K562 (cell line): ENCODE measurements at regions not wholly inside any gene's neighbourhood (a gene's known extent, or its start where the extent isn't known, plus 50 kb on each side); places are given as distances from the start of the nearest gene placed in this dataset.
A peak's percentile ranks its signal among the peaks of the same experiment; 100 is the strongest.

Source experiments
- ATAC-seq: fragments of 200-7000 bp; cut with Tn5 transposase; 3 replicates; pipeline ENCODE4 v1.9.1; 2020; ENCODE audit warnings: moderate library complexity
- BruUV-seq: library from RNA; stranded (reverse); fragments of 400-500 nt; replicated peaks from 2 replicates; lab custom pipeline; 2021; lab: Mats Ljungman, UMichigan
- CTCF ChIA-PET: fragments of 300-600 bp; formaldehyde crosslinking; extraction: SDS; loops from one replicate; lab custom pipeline; 2021; ENCODE audit warnings: low intra/inter-chr PET ratio; lab: Yijun Ruan, JAX
- POLR2A ChIA-PET: fragments of 300-600, 350-650 bp; sonication (Branson Sonifier 250); formaldehyde crosslinking; extraction: SDS; loops from one replicate; lab custom pipeline; 2021; ENCODE audit warnings: antibody characterized with exemption, inconsistent platforms; lab: Yijun Ruan, JAX
- DNase-seq, 4 experiments: peaks; one replicate each; pipeline versions ENCODE4 v3.0.0 to v3.0.0-alpha.2; 2011 to 2018; ENCODE audit warnings: low spot score in 3 of 4, mixed read lengths in 3 of 4; ENCODE audit errors: extremely low read depth in 1 of 4
- FAIRE-seq: peaks from 2 replicates; lab custom pipeline; 2011; peaks lifted over from hg19 to GRCh38; lab: Jason Lieb, UNC
- H2AFZ ChIP-seq: 2 replicates; pipeline ENCODE4 v1.6.0; 2011; ENCODE audit warnings: low read depth, low read length, control low read depth, inconsistent platforms
- H3K27ac ChIP-seq: fragments of 200-600 bp; 3 replicates; pipeline ENCODE4 v1.8.0; 2011; ENCODE audit warnings: low read depth, mild to moderate bottlenecking, control low read depth, inconsistent platforms, low read length, moderate library complexity, mixed read lengths; ENCODE audit errors: extremely low read depth
- H3K27me3 ChIP-seq, 2 experiments: fragments of 300-600 bp in 1 of 2; 2 replicates in 1 of 2; 3 replicates in 1 of 2; pipeline versions ENCODE4 v1.6.0 to v1.8.0; 2011; ENCODE audit warnings: inconsistent platforms in 2 of 2, low read length in 2 of 2, mild to moderate bottlenecking in 1 of 2, mixed read lengths in 1 of 2, moderate library complexity in 1 of 2; ENCODE audit not compliant: control insufficient read depth in 2 of 2, insufficient read depth in 2 of 2
- H3K36me3 ChIP-seq: fragments of 300-600 bp; 3 replicates; pipeline ENCODE4 v1.8.0; 2011; ENCODE audit warnings: mild to moderate bottlenecking, low read length, inconsistent platforms; ENCODE audit not compliant: control insufficient read depth, insufficient read depth
- H3K4me1 ChIP-seq, 2 experiments: fragments of 200-600 bp in 1 of 2; replicated peaks in 1 of 2; 2 replicates in 1 of 2; 3 replicates in 1 of 2; pipeline versions ENCODE4 v1.5.1 to v1.8.0; 2011; ENCODE audit warnings: inconsistent platforms in 2 of 2, low read length in 2 of 2, mild to moderate bottlenecking in 1 of 2, mixed read lengths in 1 of 2, moderate library complexity in 1 of 2; ENCODE audit not compliant: control insufficient read depth in 2 of 2, insufficient read depth in 2 of 2
- H3K4me2 ChIP-seq: 2 replicates; pipeline ENCODE4 v1.6.1; 2011; ENCODE audit warnings: low read length, control low read depth, inconsistent platforms, mixed read lengths; ENCODE audit not compliant: insufficient read depth
- H3K4me3 ChIP-seq: fragments of 200-600 bp; sonication (generic), shearing (Covaris generic); 2 replicates; pipeline ENCODE4 v1.5.1; 2016; ENCODE audit warnings: control low read depth, inconsistent platforms
- H3K79me2 ChIP-seq: fragments of 200-600 bp; 3 replicates; pipeline ENCODE4 v1.8.0; 2011; ENCODE audit warnings: low read length, inconsistent platforms; ENCODE audit not compliant: control insufficient read depth, insufficient read depth
- H3K9ac ChIP-seq, 2 experiments: 2 replicates each; pipeline versions ENCODE4 v1.6.0 to v1.6.1; 2011; ENCODE audit warnings: low read depth in 2 of 2, low read length in 2 of 2, control low read depth in 1 of 2, inconsistent platforms in 1 of 2, mild to moderate bottlenecking in 1 of 2, mixed read lengths in 1 of 2; ENCODE audit not compliant: insufficient read depth in 1 of 2
- H3K9me1 ChIP-seq: one replicate; pipeline ENCODE4 v1.6.0; 2011; ENCODE audit warnings: inconsistent platforms, mild to moderate bottlenecking, low read length, moderate library complexity; ENCODE audit not compliant: control insufficient read depth, insufficient read depth
- H3K9me3 ChIP-seq: replicated peaks from 2 replicates; pipeline ENCODE4 v1.5.1; 2011; ENCODE audit warnings: low read depth, low read length, inconsistent platforms; ENCODE audit not compliant: control insufficient read depth, insufficient read depth
- H4K20me1 ChIP-seq: replicated peaks from 2 replicates; pipeline ENCODE4 v1.6.1; 2011; ENCODE audit warnings: low read length, inconsistent platforms, mixed read lengths; ENCODE audit not compliant: control insufficient read depth, insufficient read depth
- CBFA2T3 ChIP-seq: fragments of 450-650 bp; IDR thresholded peaks from 2 replicates; pipeline ENCODE4 v1.6.1; 2017
- DPF2 ChIP-seq: fragments of 450-650 bp; IDR thresholded peaks from 2 replicates; pipeline ENCODE4 v1.6.1; 2016
- HLTF ChIP-seq: fragments of 450-650 bp; IDR thresholded peaks from 2 replicates; pipeline ENCODE4 v1.6.1; 2016
- KDM1A ChIP-seq, 2 experiments: fragments of 450-650 bp; IDR thresholded peaks; 2 replicates each; pipeline ENCODE4 v1.6.1; 2016; ENCODE audit warnings: mild to moderate bottlenecking in 2 of 2
- MBD2 ChIP-seq: sonication (generic); IDR thresholded peaks from 2 replicates; pipeline ENCODE4 v1.6.1; 2016; ENCODE audit warnings: low read depth, borderline replicate concordance
- NCOA1 ChIP-seq: fragments of 450-650 bp; IDR thresholded peaks from 2 replicates; pipeline ENCODE4 v1.6.1; 2016; ENCODE audit warnings: low read depth
- NCOR1 ChIP-seq: fragments of 450-650 bp; IDR thresholded peaks from 2 replicates; pipeline ENCODE4 v1.6.1; 2016; ENCODE audit warnings: mild to moderate bottlenecking, moderate library complexity
- PML ChIP-seq: IDR thresholded peaks from 2 replicates; pipeline ENCODE4 v1.6.1; 2012; ENCODE audit warnings: low read length, inconsistent platforms
- ZMIZ1 ChIP-seq, 2 experiments: fragments of 150-350 bp in 1 of 2; IDR thresholded peaks; 2 replicates each; pipeline ENCODE4 v1.6.1; 2012 to 2016; ENCODE audit warnings: low read depth in 2 of 2, low read length in 2 of 2, mild to moderate bottlenecking in 1 of 2, moderate library complexity in 1 of 2
- WGBS: fragments of 100-300 bp; shearing (Covaris generic); methylation state at CpG from one replicate; pipeline ENCODE4 v1.1.6; 2016; ENCODE audit warnings: low coverage, mixed read lengths; ENCODE audit not compliant: insufficient coverage; ENCODE audit errors: missing lambda C conversion rate; 5-methylcytosine and 5-hydroxymethylcytosine counted together
- in situ Hi-C: fragments of 300-500 bp; cut with MboI; formaldehyde crosslinking; loops from 4 replicates; pipeline ENCODE4 v1.15.0; 2018; ENCODE audit warnings: inconsistent platforms, mixed read lengths
- intact Hi-C: fragments of 100-400 bp; cut with micrococcal nuclease; formaldehyde crosslinking; loops from 2 replicates; pipeline ENCODE4 v1.14.2; 2022
- TF ChIP-seq, protein P1 (sequence below), 2 experiments: fragments of 450-650 bp; IDR thresholded peaks; 2 replicates each; pipeline ENCODE4 v1.6.1; 2016; ENCODE audit warnings: mild to moderate bottlenecking in 2 of 2, borderline replicate concordance in 1 of 2, low read depth in 1 of 2, moderate library complexity in 1 of 2
- TF ChIP-seq, protein P2 (sequence below), 2 experiments: fragments of 450-650 bp in 1 of 2; sonication (generic) in 1 of 2; formaldehyde crosslinking in 1 of 2; IDR thresholded peaks in 1 of 2; conservative IDR thresholded peaks in 1 of 2; 2 replicates each; pipeline versions ENCODE4 v1.6.1 to v1.8.1; 2016 to 2023; ENCODE audit warnings: mild to moderate bottlenecking in 2 of 2, moderate library complexity in 2 of 2, inconsistent platforms in 1 of 2, missing genetic modification reagents in 1 of 2

DNA sequence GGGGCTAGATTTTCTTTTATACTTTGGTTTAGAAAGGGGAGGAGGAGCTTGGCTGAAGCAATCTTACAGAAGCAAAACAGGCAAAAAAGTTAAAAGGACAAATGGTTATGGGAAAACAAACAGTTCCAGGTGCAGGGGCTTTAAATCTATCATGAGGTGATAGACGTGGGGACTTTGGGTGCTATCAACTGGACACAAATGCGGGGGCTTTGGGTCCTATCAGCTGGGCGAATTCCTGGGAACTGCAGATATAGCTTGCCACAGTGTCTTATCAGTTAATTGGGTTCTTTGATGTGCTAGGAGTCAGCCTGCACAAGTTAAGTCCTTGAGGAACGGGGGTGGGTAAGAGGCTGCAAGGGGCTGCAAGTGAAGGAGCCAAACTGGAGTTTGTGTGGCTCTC lies 260.6 kb downstream of the TUBA3C start:
- peak overlapping the region; percentile 48 for H2AFZ ChIP-seq
- H3K4me2 ChIP-seq = peak overlapping the region; percentile 31
- H3K4me3 ChIP-seq = no peak overlapping the region
- WGBS = 0% methylated on average over 4 of the region's 4 CpGs
- no peaks in the 10 kb centered on the region for H3K36me3 ChIP-seq
- ChIA-PET POLR2A (interaction anchor here (0.7 to 1.1 kb wide), 2 partner anchors 16 to 29 kb away, joined by 3 read pairs; no protein-coding TSS in a partner anchor), CTCF (no interaction called here)
- no peak overlapping the region for H3K9ac ChIP-seq
- H3K9me3 ChIP-seq = no peaks in the 10 kb centered on the region
- no peaks in the 10 kb centered on the region for H3K27me3 ChIP-seq
- no peaks in the 10 kb centered on the region; a peak in 2 of 5 replicates for H3K4me1 ChIP-seq
- H3K79me2 ChIP-seq = no peaks in the 10 kb centered on the region
- intact Hi-C loops (no loop called here), in situ Hi-C loops (no loop called here)
- DNase-seq = peak; percentile 27 to 84 (median 41)
- peak; percentile 71 for ATAC-seq
- no peak overlapping the region for H3K27ac ChIP-seq
- H3K9me1 ChIP-seq = no peaks in the 10 kb centered on the region
- BruUV-seq = no TSS peak
- no peaks in the 10 kb centered on the region for H4K20me1 ChIP-seq
- FAIRE-seq = peak; percentile 75
- no peak for TF ChIP-seq NCOA1
- TF ChIP-seq CBFA2T3 = peak; percentile 87
- TF ChIP-seq KDM1A (IDR thresholded peaks at IDR 0.05) = 0 out of 4 replicates have a peak, but pooled peaks have one; percentile 18 to 30
- peak; percentile 72 for TF ChIP-seq DPF2
- peak; percentile 80 for TF ChIP-seq NCOR1
- peak; percentile 33; the same call in 1 of the 2 replicates for TF ChIP-seq MBD2
- TF ChIP-seq ZMIZ1 (IDR thresholded peaks at IDR 0.05; ENCODE audit: low read depth in 2 of 2, low read length in 2 of 2) = peak in 1 of 2 experiments; percentile 54; a peak in 1 of 4 replicates
- TF ChIP-seq HLTF = no peak
- TF ChIP-seq, protein P1, sequence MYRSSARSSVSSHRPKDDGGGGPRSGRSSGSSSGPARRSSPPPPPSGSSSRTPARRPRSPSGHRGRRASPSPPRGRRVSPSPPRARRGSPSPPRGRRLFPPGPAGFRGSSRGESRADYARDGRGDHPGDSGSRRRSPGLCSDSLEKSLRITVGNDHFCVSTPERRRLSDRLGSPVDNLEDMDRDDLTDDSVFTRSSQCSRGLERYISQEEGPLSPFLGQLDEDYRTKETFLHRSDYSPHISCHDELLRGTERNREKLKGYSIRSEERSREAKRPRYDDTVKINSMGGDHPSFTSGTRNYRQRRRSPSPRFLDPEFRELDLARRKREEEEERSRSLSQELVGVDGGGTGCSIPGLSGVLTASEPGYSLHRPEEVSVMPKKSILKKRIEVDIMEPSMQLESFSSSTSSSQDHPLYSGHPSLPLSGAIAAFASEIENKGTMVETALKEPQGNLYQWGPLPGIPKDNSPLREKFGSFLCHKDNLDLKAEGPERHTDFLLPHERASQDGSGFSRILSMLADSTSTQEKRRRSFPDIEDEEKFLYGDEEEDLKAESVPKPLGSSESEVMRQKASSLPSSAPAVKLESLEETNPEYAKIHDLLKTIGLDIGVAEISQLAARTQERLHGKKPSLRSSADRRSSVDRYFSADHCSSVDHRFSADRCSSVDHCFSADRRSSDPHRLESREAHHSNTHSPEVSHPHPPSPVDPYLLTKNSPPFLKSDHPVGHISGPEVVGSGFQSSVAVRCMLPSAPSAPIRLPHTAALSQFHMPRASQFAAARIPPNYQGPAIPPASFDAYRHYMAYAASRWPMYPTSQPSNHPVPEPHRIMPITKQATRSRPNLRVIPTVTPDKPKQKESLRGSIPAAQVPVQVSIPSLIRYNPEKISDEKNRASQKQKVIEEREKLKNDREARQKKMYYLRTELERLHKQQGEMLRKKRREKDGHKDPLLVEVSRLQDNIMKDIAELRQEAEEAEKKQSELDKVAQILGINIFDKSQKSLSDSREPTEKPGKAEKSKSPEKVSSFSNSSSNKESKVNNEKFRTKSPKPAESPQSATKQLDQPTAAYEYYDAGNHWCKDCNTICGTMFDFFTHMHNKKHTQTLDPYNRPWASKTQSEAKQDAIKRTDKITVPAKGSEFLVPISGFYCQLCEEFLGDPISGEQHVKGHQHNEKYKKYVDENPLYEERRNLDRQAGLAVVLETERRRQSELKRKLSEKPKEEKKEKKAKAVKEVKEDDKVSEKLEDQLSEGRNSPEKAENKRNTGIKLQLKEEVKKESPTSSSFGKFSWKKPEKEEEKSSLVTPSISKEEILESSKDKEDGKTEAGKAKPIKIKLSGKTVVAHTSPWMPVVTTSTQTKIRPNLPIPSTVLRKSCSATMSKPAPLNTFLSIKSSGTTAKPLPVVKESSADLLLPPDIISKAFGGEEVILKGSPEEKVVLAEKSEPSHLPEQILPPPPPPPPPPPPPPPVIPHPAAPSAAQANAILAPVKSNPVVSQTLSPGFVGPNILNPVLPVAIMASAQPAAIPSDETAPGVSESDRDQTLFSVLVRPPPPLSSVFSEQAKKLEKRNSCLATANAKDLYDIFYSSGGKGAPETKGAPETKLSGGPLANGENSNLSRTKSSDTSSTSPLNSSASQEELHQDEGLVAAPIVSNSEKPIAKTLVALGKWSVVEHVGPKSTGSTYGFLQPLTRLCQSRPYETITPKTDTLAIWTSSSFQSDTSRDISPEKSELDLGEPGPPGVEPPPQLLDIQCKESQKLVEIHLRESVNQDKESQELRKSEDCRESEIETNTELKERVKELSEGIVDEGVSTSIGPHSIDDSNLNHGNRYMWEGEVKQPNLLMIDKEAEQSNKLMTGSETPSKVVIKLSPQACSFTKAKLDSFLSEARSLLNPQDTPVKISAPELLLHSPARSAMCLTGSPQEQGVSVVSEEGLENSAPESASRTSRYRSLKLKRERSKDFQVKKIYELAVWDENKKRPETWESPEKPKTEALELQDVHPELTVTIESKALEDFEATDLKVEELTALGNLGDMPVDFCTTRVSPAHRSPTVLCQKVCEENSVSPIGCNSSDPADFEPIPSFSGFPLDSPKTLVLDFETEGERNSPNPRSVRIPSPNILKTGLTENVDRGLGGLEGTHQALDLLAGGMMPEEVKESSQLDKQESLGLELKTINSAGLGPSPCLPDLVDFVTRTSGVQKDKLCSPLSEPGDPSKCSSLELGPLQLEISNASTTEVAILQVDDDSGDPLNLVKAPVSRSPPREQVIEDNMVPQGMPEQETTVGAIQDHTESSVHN (IDR thresholded peaks at IDR 0.05; ENCODE audit: borderline replicate concordance in 1 of 2, low read depth in 1 of 2) = no peak
- TF ChIP-seq, protein P2, sequence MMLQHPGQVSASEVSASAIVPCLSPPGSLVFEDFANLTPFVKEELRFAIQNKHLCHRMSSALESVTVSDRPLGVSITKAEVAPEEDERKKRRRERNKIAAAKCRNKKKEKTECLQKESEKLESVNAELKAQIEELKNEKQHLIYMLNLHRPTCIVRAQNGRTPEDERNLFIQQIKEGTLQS (IDR thresholded peaks at IDR 0.05) = no peak
- TF ChIP-seq, protein P2 (CRISPR knock-in tag; conservative IDR thresholded peaks at IDR 0.05) = no peak
- peak; percentile 50; the same call in 1 of the 2 replicates for TF ChIP-seq PML
